ENCODE measurements at regions not wholly inside any gene's neighbourhood (a gene's known extent, or its start where the extent isn't known, plus 50 kb on each side); places are given as distances from the start of the nearest gene placed in this dataset.

DNA sequence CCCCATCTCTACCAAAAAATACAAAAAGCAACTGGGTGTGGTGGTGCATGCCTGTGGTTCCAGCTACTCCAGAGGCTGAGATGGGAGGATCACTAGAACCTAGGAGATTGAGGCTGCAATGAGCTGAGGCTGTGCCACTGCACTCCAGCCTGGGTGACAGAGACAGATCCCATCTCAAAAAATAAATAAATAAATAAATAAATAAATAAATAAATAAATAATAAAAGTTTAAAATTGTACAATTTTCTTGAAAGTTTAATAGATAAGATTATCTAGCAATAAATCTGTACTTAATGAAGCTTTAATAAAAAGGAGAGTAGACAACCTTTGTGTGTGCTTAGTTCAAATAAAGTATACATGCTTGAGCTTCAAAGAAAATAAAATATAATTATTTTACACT lies 310.0 kb upstream of the LRIG3 start:
- TF ChIP-seq, protein P1, sequence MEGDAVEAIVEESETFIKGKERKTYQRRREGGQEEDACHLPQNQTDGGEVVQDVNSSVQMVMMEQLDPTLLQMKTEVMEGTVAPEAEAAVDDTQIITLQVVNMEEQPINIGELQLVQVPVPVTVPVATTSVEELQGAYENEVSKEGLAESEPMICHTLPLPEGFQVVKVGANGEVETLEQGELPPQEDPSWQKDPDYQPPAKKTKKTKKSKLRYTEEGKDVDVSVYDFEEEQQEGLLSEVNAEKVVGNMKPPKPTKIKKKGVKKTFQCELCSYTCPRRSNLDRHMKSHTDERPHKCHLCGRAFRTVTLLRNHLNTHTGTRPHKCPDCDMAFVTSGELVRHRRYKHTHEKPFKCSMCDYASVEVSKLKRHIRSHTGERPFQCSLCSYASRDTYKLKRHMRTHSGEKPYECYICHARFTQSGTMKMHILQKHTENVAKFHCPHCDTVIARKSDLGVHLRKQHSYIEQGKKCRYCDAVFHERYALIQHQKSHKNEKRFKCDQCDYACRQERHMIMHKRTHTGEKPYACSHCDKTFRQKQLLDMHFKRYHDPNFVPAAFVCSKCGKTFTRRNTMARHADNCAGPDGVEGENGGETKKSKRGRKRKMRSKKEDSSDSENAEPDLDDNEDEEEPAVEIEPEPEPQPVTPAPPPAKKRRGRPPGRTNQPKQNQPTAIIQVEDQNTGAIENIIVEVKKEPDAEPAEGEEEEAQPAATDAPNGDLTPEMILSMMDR (conservative IDR thresholded peaks at IDR 0.05): no peak
- TF ChIP-seq EZH2 (IDR thresholded peaks at IDR 0.05; ENCODE audit: low read depth): no peak
